Kidney (tissue), 13 donors: ENCODE measurements at regions not wholly inside any gene's neighbourhood (a gene's known extent, or its start where the extent isn't known, plus 50 kb on each side); places are given as distances from the start of the nearest gene placed in this dataset.

ENCODE experiments used
- DNase-seq, 5 donors: peaks; one replicate each; pipeline ENCODE4 v3.0.0-alpha.2; 2013 to 2020
- FAIRE-seq: peaks from 2 replicates; lab custom pipeline; 2012; peaks lifted over from hg19 to GRCh38; lab: Jason Lieb, UNC
- H3K27ac ChIP-seq, 2 donors: one replicate each; pipeline ENCODE4 v1.7.0; 2013; ENCODE audit warnings: low read depth in 2 of 2, low read length in 2 of 2, inconsistent platforms in 1 of 2
- H3K27me3 ChIP-seq: one replicate; pipeline ENCODE4 v1.7.1; 2013; ENCODE audit warnings: low read length, inconsistent platforms; ENCODE audit not compliant: control insufficient read depth, insufficient read depth
- H3K36me3 ChIP-seq, 3 donors: one replicate each; pipeline versions ENCODE4 v1.7.0 to v1.7.1; 2013; ENCODE audit warnings: low read length in 3 of 3, control low read depth in 1 of 3, inconsistent platforms in 1 of 3; ENCODE audit not compliant: insufficient read depth in 3 of 3, control insufficient read depth in 2 of 3
- H3K4me1 ChIP-seq, 3 donors: one replicate each; pipeline versions ENCODE4 v1.7.0 to v1.7.1; 2013; ENCODE audit warnings: low read length in 3 of 3, inconsistent platforms in 1 of 3, low read depth in 1 of 3; ENCODE audit not compliant: control insufficient read depth in 2 of 3, insufficient read depth in 2 of 3
- H3K4me3 ChIP-seq, 3 donors: one replicate each; pipeline versions ENCODE4 v1.7.0 to v1.8.1; 2013; ENCODE audit warnings: low read length in 3 of 3, control low read depth in 1 of 3, inconsistent platforms in 1 of 3
- H3K9ac ChIP-seq, 3 donors: one replicate each; pipeline versions ENCODE4 v1.7.0 to v1.7.1; 2013; ENCODE audit warnings: low read length in 3 of 3, control low read depth in 1 of 3, inconsistent platforms in 1 of 3
- H3K9me3 ChIP-seq, 3 donors: one replicate each; pipeline versions ENCODE4 v1.7.0 to v1.7.1; 2013; ENCODE audit warnings: low read length in 3 of 3, control low read depth in 1 of 3, inconsistent platforms in 1 of 3; ENCODE audit not compliant: control insufficient read depth in 2 of 3, insufficient read depth in 1 of 3
- intact Hi-C: fragments of 100-400 bp; cut with DNase I; formaldehyde crosslinking; loops from one replicate; pipeline ENCODE4 v1.11.1; 2022
- TF ChIP-seq, protein P1 (sequence below): IDR thresholded peaks from 3 replicates; pipeline ENCODE4 v1.5.1; 2012; ENCODE audit warnings: mild to moderate bottlenecking, moderate library complexity, borderline replicate concordance; ENCODE audit not compliant: insufficient read depth; ENCODE audit errors: extremely low read depth
- donor health status: control.
- donor health status: control.
- donor health status: control.
- donor health status: control.
- donor health status: control.
- donor health status: DM: yes; HTN: yes; CAD: no.
- donor health status: Normal renal cell carcinoma (clear cell type).

DNA sequence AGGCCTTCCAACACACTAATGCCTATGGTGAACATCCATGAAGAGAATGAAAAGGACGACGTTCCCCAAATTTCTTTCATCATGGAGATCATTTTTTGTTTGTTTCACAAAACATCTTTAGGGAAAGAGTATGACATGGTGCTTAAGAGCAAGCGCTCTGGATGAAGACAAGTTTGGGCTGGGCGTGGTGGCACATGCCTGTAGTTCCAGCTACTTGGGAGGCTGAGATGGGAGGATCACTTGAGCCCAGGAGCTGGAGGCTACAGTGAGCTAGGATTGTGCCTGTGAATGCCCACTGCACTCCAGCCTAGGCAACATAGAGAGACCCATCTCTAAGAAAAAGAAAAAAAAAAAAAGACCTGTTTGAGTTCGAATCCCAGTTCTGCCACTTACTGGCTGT, 253.1 kb downstream of the PTPRU start:
- FAIRE-seq (no peak), DNase-seq (no peak)
- Histone ChIP-seq H3K27ac (no peak overlapping the region), H3K36me3 (no peaks in the 10 kb centered on the region), H3K4me1 (no peaks in the 10 kb centered on the region), H3K9ac (no peak overlapping the region), H3K4me3 (no peak overlapping the region), H3K9me3 (no peaks in the 10 kb centered on the region), H3K27me3 (no peaks in the 10 kb centered on the region)
- intact Hi-C loops = no loop called here
- TF ChIP-seq, protein P1, sequence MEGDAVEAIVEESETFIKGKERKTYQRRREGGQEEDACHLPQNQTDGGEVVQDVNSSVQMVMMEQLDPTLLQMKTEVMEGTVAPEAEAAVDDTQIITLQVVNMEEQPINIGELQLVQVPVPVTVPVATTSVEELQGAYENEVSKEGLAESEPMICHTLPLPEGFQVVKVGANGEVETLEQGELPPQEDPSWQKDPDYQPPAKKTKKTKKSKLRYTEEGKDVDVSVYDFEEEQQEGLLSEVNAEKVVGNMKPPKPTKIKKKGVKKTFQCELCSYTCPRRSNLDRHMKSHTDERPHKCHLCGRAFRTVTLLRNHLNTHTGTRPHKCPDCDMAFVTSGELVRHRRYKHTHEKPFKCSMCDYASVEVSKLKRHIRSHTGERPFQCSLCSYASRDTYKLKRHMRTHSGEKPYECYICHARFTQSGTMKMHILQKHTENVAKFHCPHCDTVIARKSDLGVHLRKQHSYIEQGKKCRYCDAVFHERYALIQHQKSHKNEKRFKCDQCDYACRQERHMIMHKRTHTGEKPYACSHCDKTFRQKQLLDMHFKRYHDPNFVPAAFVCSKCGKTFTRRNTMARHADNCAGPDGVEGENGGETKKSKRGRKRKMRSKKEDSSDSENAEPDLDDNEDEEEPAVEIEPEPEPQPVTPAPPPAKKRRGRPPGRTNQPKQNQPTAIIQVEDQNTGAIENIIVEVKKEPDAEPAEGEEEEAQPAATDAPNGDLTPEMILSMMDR = no peak

DNA sequence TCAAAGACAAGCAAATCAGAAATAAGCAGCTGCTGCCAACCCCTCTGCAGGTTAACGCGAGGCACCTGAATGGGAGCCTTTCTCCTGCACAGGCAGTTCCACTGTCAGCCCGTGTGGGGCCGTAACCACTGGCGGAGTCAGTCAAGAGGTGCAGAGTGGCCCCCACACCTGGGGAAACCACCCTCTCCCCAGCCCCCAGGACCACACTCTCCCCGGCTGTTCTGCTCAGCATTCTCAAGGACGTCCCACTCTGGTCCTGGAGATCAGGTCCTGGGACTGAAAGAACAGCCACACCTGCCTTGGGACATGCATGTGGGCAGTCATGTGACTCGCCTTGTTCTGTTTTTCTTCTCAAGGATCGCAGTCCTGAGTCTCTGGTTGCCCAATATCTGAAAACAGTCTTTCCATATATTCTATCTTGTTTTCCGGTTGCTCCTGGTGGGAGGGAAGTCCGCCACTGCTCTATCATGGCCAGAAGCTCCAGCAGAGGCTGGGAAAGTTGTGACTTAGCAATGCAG, 252.5 kb downstream of the PTPRU start:
- Histone ChIP-seq H3K36me3 (no peaks in the 10 kb centered on the region), H3K9ac (no peak overlapping the region), H3K9me3 (no peaks in the 10 kb centered on the region), H3K4me3 (no peak overlapping the region), H3K4me1 (no peaks in the 10 kb centered on the region), H3K27me3 (no peaks in the 10 kb centered on the region), H3K27ac (no peak overlapping the region)
- no peak for FAIRE-seq
- DNase-seq = no peak
- intact Hi-C loops = no loop called here
- TF ChIP-seq, protein P1 = no peak

DNA sequence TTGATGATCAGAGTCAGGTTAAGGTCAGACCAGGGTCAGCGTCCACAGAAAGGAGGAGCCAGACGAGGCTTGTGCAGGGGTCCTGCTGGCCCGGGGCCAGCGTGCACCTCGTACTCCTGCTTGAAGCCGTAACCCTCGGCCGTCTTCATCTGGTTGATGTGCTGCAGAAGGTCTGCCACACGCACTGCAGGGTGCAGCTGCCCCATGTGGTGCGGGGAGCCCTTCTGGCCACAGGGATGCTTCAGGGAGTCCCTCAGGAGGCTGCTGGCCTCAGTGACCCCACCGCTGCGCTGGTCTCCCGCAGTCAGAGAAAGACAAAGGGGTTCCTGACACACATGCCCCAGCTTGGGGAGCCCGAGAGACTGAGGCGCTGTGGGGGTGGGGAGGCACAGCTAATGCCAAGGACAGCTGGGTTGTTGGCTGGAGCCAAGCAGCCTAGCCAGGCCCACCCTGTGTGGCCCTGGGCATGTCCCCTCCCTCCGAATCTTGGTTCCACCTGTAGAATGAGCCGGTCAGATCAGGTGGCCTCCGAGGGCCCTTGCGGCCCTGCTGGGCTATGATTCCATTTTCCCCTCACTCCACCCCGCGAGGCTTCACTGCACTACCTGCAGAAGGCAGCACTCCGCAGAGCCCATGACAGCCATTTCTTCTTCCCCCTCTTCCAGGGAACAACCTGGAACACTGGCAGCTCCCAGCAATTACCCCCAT, 251.9 kb downstream of the PTPRU start:
- DNase-seq = no peak
- Histone ChIP-seq H3K27me3 (no peaks in the 10 kb centered on the region), H3K27ac (no peak overlapping the region), H3K36me3 (no peaks in the 10 kb centered on the region), H3K4me3 (no peak overlapping the region), H3K9ac (no peak overlapping the region), H3K4me1 (no peaks in the 10 kb centered on the region), H3K9me3 (no peaks in the 10 kb centered on the region)
- TF ChIP-seq, protein P1 = no peak
- no peak for FAIRE-seq
- intact Hi-C loops = no loop called here
